Vagina (tissue), 2 donors: ENCODE measurements at regions not wholly inside any gene's neighbourhood (a gene's known extent, or its start where the extent isn't known, plus 50 kb on each side); places are given as distances from the start of the nearest gene placed in this dataset.

Experiments used
- CTCF ChIP-seq, 3 experiments: fragments of 450-650 bp in 2 of 3; fragments of 200-600 bp in 1 of 3; sonication (generic) in 1 of 3; IDR thresholded peaks; one replicate each; pipeline ENCODE4 v1.5.1; 2017 to 2019; ENCODE audit warnings: antibody characterized with exemption in 3 of 3, mild to moderate bottlenecking in 2 of 3, moderate library complexity in 2 of 3
- POLR2A ChIP-seq, 2 donors: fragments of 450-650 bp; IDR thresholded peaks; one replicate each; pipeline ENCODE4 v1.6.1; 2017; ENCODE audit warnings: antibody characterized with exemption in 2 of 2, mild to moderate bottlenecking in 2 of 2, moderate library complexity in 2 of 2

DNA sequence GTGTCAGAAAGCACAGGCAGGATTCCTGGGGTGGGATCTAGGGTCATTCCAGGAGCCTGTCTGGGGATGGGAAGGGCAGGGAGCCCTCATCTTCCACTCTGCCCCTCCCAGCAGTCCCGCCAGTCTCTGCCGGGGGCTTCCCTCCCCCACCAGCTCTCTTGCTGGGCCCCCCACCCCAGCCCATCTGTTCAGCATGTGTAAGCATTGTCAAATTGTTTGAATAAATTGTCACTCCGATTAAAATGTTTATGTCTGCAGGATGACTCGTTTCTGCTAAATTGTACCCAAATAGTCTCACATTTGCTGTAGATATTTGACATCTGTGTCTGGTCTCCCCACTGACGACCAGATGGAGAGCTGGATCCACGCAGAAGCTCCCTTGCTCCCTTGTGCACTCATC lies 257.6 kb downstream of the ANKRD60 start:
- TF ChIP-seq CTCF (IDR thresholded peaks at IDR 0.05) (no peak), POLR2A (IDR thresholded peaks at IDR 0.05) (no peak)
